ENCODE measurements at regions not wholly inside any gene's neighbourhood (a gene's known extent, or its start where the extent isn't known, plus 50 kb on each side); places are given as distances from the start of the nearest gene placed in this dataset.

DNA sequence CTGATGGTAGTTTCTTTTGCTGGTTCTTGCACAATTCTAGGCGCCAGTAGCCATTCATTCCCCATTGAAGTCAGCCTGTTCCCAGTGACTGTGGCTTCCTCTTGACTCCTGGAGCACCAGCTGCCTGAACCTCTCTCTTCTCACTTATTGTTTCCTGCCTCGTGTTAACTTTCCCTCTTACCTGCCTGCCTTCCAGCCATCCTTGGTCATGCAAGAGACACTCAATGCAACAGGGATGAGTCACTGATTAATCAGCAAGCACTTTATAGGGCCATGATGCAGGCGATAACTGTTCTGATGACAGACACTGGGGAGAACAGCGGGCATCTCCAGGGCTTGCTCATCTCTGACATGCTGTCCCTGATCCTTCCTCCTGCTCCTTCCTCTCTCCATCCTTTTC lies 122.0 kb downstream of the PLCE1 start:
- TF ChIP-seq, protein P1, sequence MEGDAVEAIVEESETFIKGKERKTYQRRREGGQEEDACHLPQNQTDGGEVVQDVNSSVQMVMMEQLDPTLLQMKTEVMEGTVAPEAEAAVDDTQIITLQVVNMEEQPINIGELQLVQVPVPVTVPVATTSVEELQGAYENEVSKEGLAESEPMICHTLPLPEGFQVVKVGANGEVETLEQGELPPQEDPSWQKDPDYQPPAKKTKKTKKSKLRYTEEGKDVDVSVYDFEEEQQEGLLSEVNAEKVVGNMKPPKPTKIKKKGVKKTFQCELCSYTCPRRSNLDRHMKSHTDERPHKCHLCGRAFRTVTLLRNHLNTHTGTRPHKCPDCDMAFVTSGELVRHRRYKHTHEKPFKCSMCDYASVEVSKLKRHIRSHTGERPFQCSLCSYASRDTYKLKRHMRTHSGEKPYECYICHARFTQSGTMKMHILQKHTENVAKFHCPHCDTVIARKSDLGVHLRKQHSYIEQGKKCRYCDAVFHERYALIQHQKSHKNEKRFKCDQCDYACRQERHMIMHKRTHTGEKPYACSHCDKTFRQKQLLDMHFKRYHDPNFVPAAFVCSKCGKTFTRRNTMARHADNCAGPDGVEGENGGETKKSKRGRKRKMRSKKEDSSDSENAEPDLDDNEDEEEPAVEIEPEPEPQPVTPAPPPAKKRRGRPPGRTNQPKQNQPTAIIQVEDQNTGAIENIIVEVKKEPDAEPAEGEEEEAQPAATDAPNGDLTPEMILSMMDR (IDR thresholded peaks at IDR 0.05), result no peak
- no peak for TF ChIP-seq POLR2AphosphoS5 (IDR thresholded peaks at IDR 0.05; ENCODE audit: low read depth, low read length)
- TF ChIP-seq, protein P2, sequence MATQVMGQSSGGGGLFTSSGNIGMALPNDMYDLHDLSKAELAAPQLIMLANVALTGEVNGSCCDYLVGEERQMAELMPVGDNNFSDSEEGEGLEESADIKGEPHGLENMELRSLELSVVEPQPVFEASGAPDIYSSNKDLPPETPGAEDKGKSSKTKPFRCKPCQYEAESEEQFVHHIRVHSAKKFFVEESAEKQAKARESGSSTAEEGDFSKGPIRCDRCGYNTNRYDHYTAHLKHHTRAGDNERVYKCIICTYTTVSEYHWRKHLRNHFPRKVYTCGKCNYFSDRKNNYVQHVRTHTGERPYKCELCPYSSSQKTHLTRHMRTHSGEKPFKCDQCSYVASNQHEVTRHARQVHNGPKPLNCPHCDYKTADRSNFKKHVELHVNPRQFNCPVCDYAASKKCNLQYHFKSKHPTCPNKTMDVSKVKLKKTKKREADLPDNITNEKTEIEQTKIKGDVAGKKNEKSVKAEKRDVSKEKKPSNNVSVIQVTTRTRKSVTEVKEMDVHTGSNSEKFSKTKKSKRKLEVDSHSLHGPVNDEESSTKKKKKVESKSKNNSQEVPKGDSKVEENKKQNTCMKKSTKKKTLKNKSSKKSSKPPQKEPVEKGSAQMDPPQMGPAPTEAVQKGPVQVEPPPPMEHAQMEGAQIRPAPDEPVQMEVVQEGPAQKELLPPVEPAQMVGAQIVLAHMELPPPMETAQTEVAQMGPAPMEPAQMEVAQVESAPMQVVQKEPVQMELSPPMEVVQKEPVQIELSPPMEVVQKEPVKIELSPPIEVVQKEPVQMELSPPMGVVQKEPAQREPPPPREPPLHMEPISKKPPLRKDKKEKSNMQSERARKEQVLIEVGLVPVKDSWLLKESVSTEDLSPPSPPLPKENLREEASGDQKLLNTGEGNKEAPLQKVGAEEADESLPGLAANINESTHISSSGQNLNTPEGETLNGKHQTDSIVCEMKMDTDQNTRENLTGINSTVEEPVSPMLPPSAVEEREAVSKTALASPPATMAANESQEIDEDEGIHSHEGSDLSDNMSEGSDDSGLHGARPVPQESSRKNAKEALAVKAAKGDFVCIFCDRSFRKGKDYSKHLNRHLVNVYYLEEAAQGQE (IDR thresholded peaks at IDR 0.05; ENCODE audit: insufficient read depth in 1 of 2, low read depth in 2 of 2, low read length in 1 of 2), result no peak
- no peak for TF ChIP-seq TCF7L2 (IDR thresholded peaks at IDR 0.05; ENCODE audit: low read depth, low read length)
- no peak for TF ChIP-seq SIN3A (IDR thresholded peaks at IDR 0.05; ENCODE audit: borderline replicate concordance, insufficient read depth, low read depth, low read length)
